NCI-H2081 (cell line): ENCODE measurements at regions not wholly inside any gene's neighbourhood (a gene's known extent, or its start where the extent isn't known, plus 50 kb on each side); places are given as distances from the start of the nearest gene placed in this dataset.

Experiments
- DNase-seq, 2 experiments: peaks; one replicate each; lab custom pipeline; 2025; lab: John Stamatoyannopoulos, UW

DNA sequence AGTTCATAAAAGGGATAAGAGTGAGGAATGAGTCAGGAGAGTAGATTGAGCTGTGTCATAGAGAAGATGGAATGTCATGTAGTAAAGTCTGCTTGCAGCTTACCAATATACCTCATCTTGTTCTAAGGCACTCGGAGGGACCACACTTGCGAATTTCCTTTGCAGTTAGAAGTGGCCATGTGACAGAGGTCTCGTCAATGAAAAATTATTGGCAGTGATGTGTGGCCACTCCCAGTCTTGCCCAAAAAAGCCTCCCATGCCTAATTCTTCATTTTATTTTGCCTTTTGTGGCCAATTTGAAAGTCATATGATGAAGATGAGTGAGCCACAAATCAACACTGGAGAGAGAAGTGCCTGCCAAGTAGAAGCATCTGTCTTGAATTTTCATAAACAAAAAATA, 465.6 kb upstream of the ZNF385D start:
- DNase-seq: no peak

- DNase-seq: no peak
These were observed 474.2 kb upstream of the ZNF385D start for GRCh38 chr3:22225161-22225560.

DNA sequence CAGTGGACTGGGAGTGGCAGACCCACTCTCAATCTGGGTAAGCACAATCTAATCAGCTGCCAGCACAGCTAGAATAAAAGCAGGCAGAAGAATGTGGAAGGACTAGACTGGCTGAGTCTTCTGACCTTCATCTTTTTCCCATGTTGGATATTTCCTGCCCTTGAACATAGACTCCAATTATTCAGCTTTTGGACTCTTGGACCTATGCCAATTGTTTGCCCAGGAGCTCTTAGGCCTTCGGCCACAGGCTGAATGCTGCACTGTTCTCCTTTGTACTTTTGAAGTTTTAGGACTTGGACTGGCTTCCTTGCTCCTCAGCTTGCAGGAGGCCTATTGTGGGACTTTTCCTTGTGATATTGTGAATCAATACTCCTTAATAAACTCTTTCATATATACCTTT, 477.7 kb upstream of the ZNF385D start:
- DNase-seq: no peak

GRCh38 chr3:22231061-22231460, 480.1 kb upstream of the ZNF385D start:
- no peak for DNase-seq

GRCh38 chr3:22236490-22237270, 485.7 kb upstream of the ZNF385D start:
- no peak for DNase-seq

DNA sequence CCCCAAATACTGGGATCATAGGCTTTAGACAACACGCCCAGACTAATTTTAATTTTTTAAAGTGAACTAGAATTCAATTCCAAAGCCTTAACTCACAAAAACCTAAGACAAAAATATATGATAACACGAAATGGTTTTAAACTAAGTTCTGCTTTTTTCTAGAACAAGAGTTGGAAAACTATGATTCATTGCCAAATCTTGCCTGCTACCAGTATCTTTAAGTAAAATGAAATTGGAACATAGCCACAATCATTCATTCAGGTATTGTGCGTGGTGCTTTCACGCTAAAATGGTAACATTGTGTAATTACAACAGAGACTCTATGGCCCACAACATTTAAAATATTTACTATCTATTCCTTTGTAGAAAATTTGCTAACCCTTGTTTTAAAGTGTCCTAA, 488.0 kb upstream of the ZNF385D start:
- no peak for DNase-seq

DNA sequence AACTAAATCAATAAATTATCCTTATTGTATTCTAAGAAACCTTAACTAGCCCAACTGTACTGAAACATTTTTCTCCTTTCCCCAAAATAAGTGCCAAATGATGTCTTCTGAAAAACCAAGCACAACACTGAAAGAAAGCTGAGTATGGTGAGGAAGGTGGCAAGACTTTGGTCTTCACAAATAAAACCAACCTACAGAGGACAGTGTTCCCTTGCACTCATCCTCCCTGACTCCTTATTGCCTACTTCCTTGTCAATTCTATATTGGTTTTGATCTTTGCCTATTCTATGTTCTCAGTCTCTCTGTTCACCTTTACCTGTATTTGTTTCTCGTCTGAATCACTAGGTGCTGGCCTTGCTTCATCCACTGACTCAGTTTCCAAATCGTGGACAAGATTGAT, 490.1 kb upstream of the ZNF385D start:
- no peak for DNase-seq

DNA sequence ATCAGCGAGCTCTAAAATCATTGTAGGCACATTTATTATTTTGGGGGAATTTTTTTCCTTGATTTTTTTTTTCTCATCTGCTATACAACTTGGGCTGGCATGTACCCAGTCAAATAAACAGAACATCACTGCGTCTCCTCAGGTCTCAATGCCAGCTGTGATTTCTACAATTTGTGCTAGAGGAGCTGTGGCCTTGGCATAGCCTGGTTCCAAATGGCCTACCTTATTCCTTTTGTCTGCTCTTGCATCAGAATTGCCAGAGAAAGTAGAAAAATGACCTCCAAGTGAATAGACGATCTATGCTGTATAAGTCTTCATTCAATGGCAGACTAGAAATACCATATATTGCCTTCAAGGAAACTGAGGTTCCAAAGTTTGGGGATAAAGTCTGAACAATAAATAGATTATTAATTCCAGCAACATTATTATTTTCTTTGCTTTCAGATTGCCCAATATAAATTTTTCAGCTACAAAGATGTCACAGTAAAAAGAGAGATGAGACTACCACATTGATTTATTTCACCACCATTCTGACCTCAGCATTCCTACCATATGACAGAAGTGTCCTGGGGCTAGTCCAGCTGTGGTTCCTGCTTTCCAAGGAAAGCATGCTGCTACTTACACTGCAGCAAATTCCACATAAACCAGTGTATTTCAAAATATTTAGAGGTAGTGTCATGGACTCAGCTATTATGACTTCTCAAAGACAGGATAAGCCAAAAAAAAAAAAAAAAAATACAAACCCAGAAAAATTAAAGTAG, 493.9 kb upstream of the ZNF385D start:
- no peak for DNase-seq

- DNase-seq: no peak
These were observed 495.0 kb upstream of the ZNF385D start for GRCh38 chr3:22245811-22246583.

DNA sequence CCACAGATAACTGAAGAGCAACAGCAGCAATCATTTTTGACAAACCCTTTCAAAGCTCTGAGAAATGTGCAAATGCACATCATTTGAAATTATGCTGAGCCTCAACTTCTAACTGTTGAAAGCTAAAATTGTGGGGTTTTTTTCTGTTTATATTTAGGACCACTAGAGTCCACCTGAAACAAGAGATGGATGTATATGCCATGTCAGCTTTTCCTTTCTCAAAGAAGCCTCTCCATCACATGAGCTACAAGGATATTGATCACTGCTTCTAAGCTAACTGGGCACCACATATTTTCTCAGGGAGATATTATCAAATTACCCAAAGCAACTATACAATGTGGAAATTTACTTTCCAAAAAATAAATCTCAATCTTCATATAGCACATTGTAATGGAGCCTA, 498.6 kb upstream of the ZNF385D start:
- DNase-seq: no peak

- DNase-seq: no peak
These were observed 506.2 kb upstream of the ZNF385D start for GRCh38 chr3:22257252-22257651.

- DNase-seq: no peak
These were observed 511.4 kb upstream of the ZNF385D start for GRCh38 chr3:22262386-22262785.

- no peak for DNase-seq
These were observed 512.0 kb upstream of the ZNF385D start for GRCh38 chr3:22263042-22263441.

DNA sequence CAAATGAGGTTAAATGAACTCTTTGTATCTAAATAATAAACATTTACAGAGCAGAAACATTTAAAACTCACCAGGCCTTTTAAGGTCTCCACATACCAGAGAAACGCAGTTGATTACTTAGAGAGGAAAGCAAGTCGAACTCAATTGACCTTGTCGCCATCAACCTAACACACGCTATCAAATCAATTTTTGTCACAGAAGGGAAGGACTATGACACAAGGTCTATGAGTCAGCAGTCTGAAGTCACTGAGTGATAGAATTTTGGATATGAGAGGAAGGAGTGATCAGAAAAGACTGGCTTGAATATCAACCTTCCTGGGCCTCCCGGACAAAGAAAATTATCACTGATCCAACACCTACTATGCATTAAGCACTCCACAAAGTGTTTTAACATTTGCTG, 514.4 kb upstream of the ZNF385D start:
- no peak for DNase-seq

DNA sequence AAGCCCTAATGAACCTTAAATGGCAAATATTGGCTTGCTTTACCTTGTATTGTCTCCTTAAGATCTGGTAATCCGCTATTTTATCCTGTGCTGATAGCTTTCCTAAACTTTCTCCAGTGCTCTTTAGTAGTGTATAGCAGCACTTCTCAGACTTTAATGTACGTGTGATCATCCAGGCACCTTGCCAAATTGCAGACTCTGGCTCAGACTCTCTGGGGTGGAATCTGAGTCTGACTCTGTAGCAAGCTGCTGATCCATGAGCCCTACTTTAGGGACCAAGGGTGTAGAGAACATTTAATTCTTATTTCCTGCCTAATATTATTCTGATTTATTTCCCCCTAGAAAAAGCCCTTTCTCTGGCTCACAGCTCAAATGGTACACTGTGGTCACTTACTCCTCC, 518.8 kb upstream of the ZNF385D start:
- no peak for DNase-seq

- no peak for DNase-seq
These were observed 525.3 kb upstream of the ZNF385D start for GRCh38 chr3:22276351-22276750.

DNA sequence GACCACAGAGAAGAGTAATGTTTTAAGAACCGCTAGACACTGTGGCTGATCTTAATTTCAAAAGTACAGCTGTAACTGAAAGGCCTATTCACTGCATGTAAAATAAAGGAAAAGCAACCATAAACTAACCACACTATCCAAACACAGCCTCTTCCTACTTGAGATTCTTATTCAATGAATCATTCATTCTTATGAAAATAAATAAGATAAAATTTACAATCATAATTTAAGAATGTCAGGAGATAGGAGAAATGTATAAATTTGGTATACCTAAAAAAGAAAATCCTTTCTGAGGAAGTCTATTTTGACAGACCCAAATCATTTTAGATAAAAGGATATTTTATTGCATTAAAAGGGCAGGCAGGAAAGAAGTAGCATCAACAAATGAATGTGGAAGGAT, 533.5 kb upstream of the ZNF385D start:
- DNase-seq: no peak

DNA sequence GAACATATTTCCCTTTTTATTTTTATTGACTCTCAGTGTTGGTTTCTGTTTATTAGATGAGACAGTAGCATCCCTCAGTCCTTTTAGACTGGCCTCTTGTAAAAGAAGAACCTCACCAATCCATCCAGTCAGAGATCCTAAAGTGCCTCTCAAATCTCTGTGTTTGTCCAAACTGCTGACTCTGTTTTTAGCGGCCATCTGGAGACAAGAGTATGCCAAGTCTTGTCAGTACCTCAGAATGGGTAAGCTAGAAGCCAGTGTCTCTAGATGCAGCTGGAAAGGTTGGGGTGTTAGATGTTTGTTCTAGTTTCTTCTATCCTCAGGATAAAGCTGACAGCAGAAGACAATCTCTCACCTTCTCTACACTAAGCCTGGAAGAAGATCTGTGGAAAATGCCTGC, 537.7 kb upstream of the ZNF385D start:
- DNase-seq: no peak

GRCh38 chr3:22292681-22293080, 541.7 kb upstream of the ZNF385D start:
- no peak for DNase-seq

DNA sequence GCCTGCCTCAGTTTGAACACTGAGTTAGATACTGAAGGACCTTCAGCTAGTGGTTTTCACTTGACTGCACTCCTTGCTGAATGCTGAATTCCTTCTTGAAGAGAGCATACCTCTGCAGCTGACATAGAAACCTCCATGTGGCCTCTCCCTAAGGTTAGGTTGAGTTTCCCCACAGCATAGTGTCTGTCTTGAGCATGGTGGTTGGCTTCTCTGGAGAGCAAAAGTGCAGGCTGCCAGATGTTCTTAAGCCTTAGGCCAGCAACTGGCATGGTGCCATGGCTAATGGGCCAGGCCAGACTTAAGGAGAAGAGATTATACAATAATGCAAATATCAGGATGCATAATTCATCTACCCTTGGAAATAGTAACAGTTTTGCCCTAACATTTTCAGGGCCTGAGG, 545.6 kb upstream of the ZNF385D start:
- no peak for DNase-seq

DNA sequence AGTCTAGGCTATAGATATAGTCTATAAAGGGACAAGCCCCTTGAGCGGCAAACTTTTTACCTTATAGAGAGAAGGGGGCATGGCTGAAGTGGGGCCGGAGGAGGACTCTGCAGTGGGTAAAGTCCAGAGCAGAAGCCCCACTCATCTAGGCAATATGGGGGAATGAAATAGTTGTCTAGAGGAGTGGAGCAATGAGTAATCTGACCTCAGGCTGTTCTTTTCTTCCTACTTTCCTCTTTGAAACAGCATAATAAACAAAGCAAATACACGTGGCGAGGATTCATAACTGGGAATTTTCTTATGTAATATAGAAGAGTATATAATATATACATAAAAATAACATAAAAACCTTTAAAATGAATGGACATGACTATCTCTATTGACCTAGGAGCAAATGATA, 546.4 kb upstream of the ZNF385D start:
- DNase-seq: no peak

DNA sequence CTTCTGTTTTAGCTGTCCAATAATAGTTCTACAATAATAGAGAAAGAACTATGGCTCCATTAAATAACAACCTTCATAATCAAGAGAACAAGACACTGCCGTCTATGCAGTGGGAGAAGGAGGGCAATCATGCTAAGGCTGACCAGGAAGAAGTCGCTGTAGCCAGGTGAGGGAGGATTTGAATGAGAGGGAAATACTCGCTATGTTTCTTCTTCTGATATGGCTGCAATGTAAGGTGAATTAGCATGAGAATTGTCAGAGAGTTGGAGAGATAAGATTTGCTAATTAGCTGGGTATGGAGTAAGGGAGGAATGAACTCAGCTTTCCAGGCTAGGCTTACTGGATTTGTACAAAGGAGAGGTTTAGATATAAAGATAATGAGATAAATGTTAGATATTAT, 555.4 kb upstream of the ZNF385D start:
- no peak for DNase-seq

DNA sequence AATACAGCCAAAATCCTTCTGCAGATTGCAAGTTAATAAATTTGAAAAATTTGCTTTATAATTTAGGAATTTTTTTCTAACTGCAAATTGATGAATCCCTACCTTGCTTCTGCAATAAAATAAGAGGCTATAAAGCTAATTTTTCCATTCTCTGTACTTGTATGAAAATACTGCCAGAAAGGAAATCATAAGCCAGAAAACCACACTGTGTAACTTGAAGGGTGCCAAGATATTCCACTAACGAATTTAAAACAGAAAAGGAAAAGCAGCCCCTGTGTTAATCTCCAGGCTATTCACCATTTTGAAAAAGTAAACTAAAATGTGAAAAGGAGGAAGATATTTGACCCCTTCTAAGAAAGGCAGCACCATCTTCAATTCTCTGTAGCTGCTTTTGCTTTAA, 557.9 kb upstream of the ZNF385D start:
- DNase-seq: no peak
